Bronchial epithelial cell (primary cell): ENCODE measurements at regions not wholly inside any gene's neighbourhood (a gene's known extent, or its start where the extent isn't known, plus 50 kb on each side); places are given as distances from the start of the nearest gene placed in this dataset.

Experiments used
- DNase-seq: peaks from one replicate; pipeline ENCODE4 v3.0.0-alpha.2; 2010; ENCODE audit warnings: low read depth
- FAIRE-seq: peaks from 2 replicates; lab custom pipeline; 2011; peaks lifted over from hg19 to GRCh38; lab: Jason Lieb, UNC
- H3K27me3 ChIP-seq: 2 replicates; pipeline ENCODE4 v1.5.1; 2011; ENCODE audit warnings: low read length; ENCODE audit not compliant: control insufficient read depth, insufficient read depth
- H3K36me3 ChIP-seq: 2 replicates; pipeline ENCODE4 v1.5.1; 2011; ENCODE audit warnings: low read length; ENCODE audit not compliant: control insufficient read depth, insufficient read depth
- H3K4me3 ChIP-seq: 2 replicates; pipeline ENCODE4 v1.5.1; 2011; ENCODE audit warnings: mild to moderate bottlenecking, low read depth, low read length, control low read depth
- CTCF ChIP-seq: IDR thresholded peaks from 2 replicates; pipeline ENCODE4 v1.5.1; 2011; ENCODE audit warnings: mild to moderate bottlenecking, moderate library complexity, low read length, control low read depth, inconsistent platforms; ENCODE audit not compliant: insufficient read depth, severe bottlenecking

- Histone ChIP-seq H3K27me3 (no peaks in the 10 kb centered on the region), H3K36me3 (no peaks in the 10 kb centered on the region), H3K4me3 (no peak overlapping the region)
- peak; percentile 80 for DNase-seq
- no peak for FAIRE-seq
- no peak for TF ChIP-seq CTCF
These were observed 230.6 kb upstream of the CD180 start for GRCh38 chr5:67426961-67427849.

GRCh38 chr5:67425514-67425913, 228.9 kb upstream of the CD180 start:
- H3K4me3 ChIP-seq = no peak overlapping the region
- no peaks in the 10 kb centered on the region for H3K36me3 ChIP-seq
- FAIRE-seq (no peak), DNase-seq (peak; percentile 26)
- no peak for TF ChIP-seq CTCF
- no peaks in the 10 kb centered on the region for H3K27me3 ChIP-seq

GRCh38 chr5:67417839-67418238, 221.2 kb upstream of the CD180 start:
- Histone ChIP-seq H3K4me3 (no peak overlapping the region), H3K36me3 (no peaks in the 10 kb centered on the region), H3K27me3 (no peaks in the 10 kb centered on the region)
- TF ChIP-seq CTCF = no peak
- DNase-seq = no peak
- FAIRE-seq = no peak

GRCh38 chr5:67416986-67417385, 220.4 kb upstream of the CD180 start:
- TF ChIP-seq CTCF = no peak
- Histone ChIP-seq H3K36me3 (no peaks in the 10 kb centered on the region), H3K4me3 (no peak overlapping the region), H3K27me3 (no peaks in the 10 kb centered on the region)
- DNase-seq = no peak
- no peak for FAIRE-seq

GRCh38 chr5:67416133-67416937, 219.7 kb upstream of the CD180 start:
- H3K4me3 ChIP-seq = no peak overlapping the region
- FAIRE-seq = no peak
- no peak for DNase-seq
- no peaks in the 10 kb centered on the region for H3K36me3 ChIP-seq
- H3K27me3 ChIP-seq = no peaks in the 10 kb centered on the region
- no peak for TF ChIP-seq CTCF
